ENCODE measurements at regions not wholly inside any gene's neighbourhood (a gene's known extent, or its start where the extent isn't known, plus 50 kb on each side); places are given as distances from the start of the nearest gene placed in this dataset.

DNA sequence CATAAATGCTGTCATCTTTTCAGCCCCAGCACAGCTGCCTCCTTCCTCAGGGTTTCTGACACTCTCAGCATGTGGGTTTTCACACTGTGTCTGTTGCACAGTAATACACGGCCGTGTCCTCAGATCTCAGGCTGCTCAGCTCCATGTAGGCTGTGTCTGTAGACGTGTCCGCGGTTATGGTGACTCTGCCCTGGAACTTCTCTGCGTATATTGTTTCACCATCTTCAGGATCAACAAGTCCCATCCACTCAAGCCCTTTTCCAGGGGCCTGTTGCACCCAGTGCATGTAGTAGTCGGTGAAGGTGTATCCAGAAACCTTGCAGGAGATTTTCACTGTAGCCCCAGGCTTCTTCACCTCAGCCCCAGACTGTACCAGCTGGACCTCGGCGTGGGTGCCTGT, 1210.6 kb downstream of the TMEM121 start:
- H2BK12ac ChIP-seq (ENCODE audit: low read depth, low read length) = no peak overlapping the region
- H2AK5ac ChIP-seq (ENCODE audit: low read depth, low read length) = no peak overlapping the region
- FAIRE-seq = no peak
- no peaks in the 10 kb centered on the region for H3K27me3 ChIP-seq (replicated peaks in 1 of 4; ENCODE audit: control insufficient read depth in 3 of 4, extremely low read depth in 1 of 4, insufficient read depth in 3 of 4, low read length in 3 of 4)
- H3K18ac ChIP-seq (ENCODE audit: extremely low read depth, low read length) = no peak overlapping the region
- no peak overlapping the region for H3K4me3 ChIP-seq (ENCODE audit: extremely low read depth in 1 of 4, insufficient read depth in 2 of 4, low read depth in 3 of 4, low read length in 4 of 4)
- no peak overlapping the region for H4K5ac ChIP-seq (ENCODE audit: insufficient read length, low read depth, low read length)
- DNase-seq (ENCODE audit: low read depth in 1 of 2, low spot score in 2 of 2) = no peak
- 83% methylated on average over 9 of the region's 9 CpGs; no CpG with 5 or more reads in 1 of the 2 experiments for WGBS, 2 experiments (ENCODE audit: extremely low coverage in 1 of 2, insufficient coverage in 1 of 2, insufficient read length in 1 of 2, insufficient replicate concordance in 2 of 2, low coverage in 1 of 2, low lambda C conversion rate in 2 of 2, missing lambda C conversion rate in 1 of 2)
- no peaks in the 10 kb centered on the region for H3K79me2 ChIP-seq (ENCODE audit: control insufficient read depth in 1 of 2, insufficient read depth in 2 of 2, low read length in 2 of 2)
- no peaks in the 10 kb centered on the region for H3K4me1 ChIP-seq (replicated peaks in 1 of 4; ENCODE audit: control insufficient read depth in 3 of 4, insufficient read depth in 4 of 4, low read length in 3 of 4)
- no peak overlapping the region for H2BK15ac ChIP-seq (ENCODE audit: low read length)
- H4K91ac ChIP-seq (replicated peaks; ENCODE audit: insufficient read length, low read length) = no peak overlapping the region
- no peak overlapping the region for H2BK5ac ChIP-seq (ENCODE audit: low read depth, low read length)
- H3K23me2 ChIP-seq (ENCODE audit: low read depth, low read length) = no peaks in the 10 kb centered on the region
- H3K4ac ChIP-seq (replicated peaks; ENCODE audit: insufficient read length, low read depth, low read length) = no peak overlapping the region
- no peak overlapping the region for H3K4me2 ChIP-seq (ENCODE audit: insufficient read depth in 1 of 2, low read depth in 2 of 2, low read length in 2 of 2)
- H4K20me1 ChIP-seq (replicated peaks in 1 of 2; ENCODE audit: control insufficient read depth in 1 of 2, insufficient read depth in 2 of 2, low read length in 2 of 2) = no peaks in the 10 kb centered on the region
- no peak overlapping the region for H3K56ac ChIP-seq (replicated peaks; ENCODE audit: insufficient read length, low read depth, low read length)
- H2BK20ac ChIP-seq (ENCODE audit: low read length) = no peak overlapping the region
- no peaks in the 10 kb centered on the region for H3K79me1 ChIP-seq (ENCODE audit: low read depth, low read length)
- ChIA-PET POLR2A (ENCODE audit: partially characterized antibody) (no interaction called here), CTCF (ENCODE audit: partially characterized antibody) (no interaction called here)
- H4K8ac ChIP-seq (ENCODE audit: extremely low read depth, insufficient read depth, low read length) = no peak overlapping the region
- H3K36me3 ChIP-seq (ENCODE audit: control insufficient read depth in 2 of 4, insufficient read depth in 4 of 4, low read length in 3 of 4) = no peaks in the 10 kb centered on the region
- peaks cover 8 to 41% of the 10 kb centered on the region in 2 experiments; a peak in 3 of 4 replicates for H3K9me3 ChIP-seq (ENCODE audit: insufficient read depth in 2 of 2, low read depth in 1 of 2, low read length in 1 of 2)
- H3K23ac ChIP-seq (ENCODE audit: insufficient read length) = no peak overlapping the region
- TF ChIP-seq TAF1 (IDR thresholded peaks at IDR 0.05; ENCODE audit: low read depth, low read length) (no peak), KDM5A (IDR thresholded peaks at IDR 0.05; ENCODE audit: low read length) (no peak), CBX5 (IDR thresholded peaks at IDR 0.05; ENCODE audit: low read depth, low read length) (no peak), POU5F1 (IDR thresholded peaks at IDR 0.05; ENCODE audit: low read depth, low read length) (no peak)
- H2AFZ ChIP-seq (ENCODE audit: low read length) = no peak overlapping the region
- H2BK120ac ChIP-seq (replicated peaks; ENCODE audit: low read depth, low read length) = no peak overlapping the region
- no peak overlapping the region for H3K14ac ChIP-seq (ENCODE audit: insufficient read length)
- H3K27ac ChIP-seq (ENCODE audit: low read depth, low read length) = no peak overlapping the region
- no peak overlapping the region for H3K9ac ChIP-seq (replicated peaks in 1 of 4; ENCODE audit: extremely low read depth in 1 of 4, low read depth in 3 of 4, low read length in 3 of 4)

Data from H1 (cell line).